HCT116 (cell line): ENCODE measurements at regions not wholly inside any gene's neighbourhood (a gene's known extent, or its start where the extent isn't known, plus 50 kb on each side); places are given as distances from the start of the nearest gene placed in this dataset.
"Not testable (repeated sequence)": the region's sequence is repeated elsewhere in the genome, so short reads cannot be mapped to it uniquely, and the experiment has no call there.

ENCODE experiments used
- ATAC-seq: fragments of 200-7000 bp; cut with Tn5 transposase; 2 replicates; pipeline ENCODE4 v1.9.1; 2020; ENCODE audit warnings: mild to moderate bottlenecking, moderate library complexity
- BruUV-seq: library from RNA; stranded (reverse); fragments of 400-500 nt; replicated peaks from 2 replicates; lab custom pipeline; 2021; lab: Mats Ljungman, UMichigan
- CTCF ChIA-PET: fragments of 300-600 bp; sonication (Branson Sonifier 250); formaldehyde crosslinking; loops from one replicate; lab custom pipeline; 2021; ENCODE audit warnings: antibody characterized with exemption; lab: Charles Lee
- POLR2A ChIA-PET: fragments of 300-600, 350-600 bp; sonication (Branson Sonifier 250); formaldehyde crosslinking; loops from one replicate; lab custom pipeline; 2021; ENCODE audit warnings: antibody characterized with exemption; lab: Charles Lee
- RAD21 ChIA-PET, 2 experiments: fragments of 300-600 bp; sonication (Branson Sonifier 250); formaldehyde crosslinking; loops; one replicate each; lab custom pipeline; 2023; ENCODE audit warnings: low total read pairs in 2 of 2; ENCODE audit not compliant: uncharacterized antibody in 2 of 2, unreplicated experiment in 2 of 2, low non-redundant PET in 1 of 2; lab: Charles Lee
- DNase-seq: peaks from one replicate; pipeline ENCODE4 v3.0.0-alpha.2; 2010; ENCODE audit warnings: low read depth, low spot score
- H2AFZ ChIP-seq: fragments of 200-600 bp; shearing (Covaris generic), sonication (generic); 2 replicates; pipeline ENCODE4 v1.6.1; 2017; ENCODE audit warnings: low read depth, mixed run types, mixed read lengths, antibody characterized with exemption, low read length; ENCODE audit not compliant: poor library complexity, severe bottlenecking
- H3K27ac ChIP-seq: 2 replicates; pipeline ENCODE4 v1.5.1; 2012; ENCODE audit warnings: low read depth, low read length
- H3K27me3 ChIP-seq: fragments of 200-600 bp; sonication (generic); 2 replicates; pipeline ENCODE4 v1.6.1; 2016; ENCODE audit warnings: mixed run types, low read length, mixed read lengths; ENCODE audit not compliant: insufficient read depth
- H3K36me3 ChIP-seq, 2 experiments: fragments of 200-500 bp in 1 of 2; fragments of 200-600 bp in 1 of 2; sonication (Bioruptor generic) in 1 of 2; sonication (generic) in 1 of 2; 2 replicates each; pipeline versions ENCODE4 v1.5.1 to v1.6.1; 2014 to 2016; ENCODE audit warnings: low read length in 2 of 2, inconsistent platforms in 1 of 2, mixed read lengths in 1 of 2, mixed run types in 1 of 2; ENCODE audit not compliant: insufficient read depth in 2 of 2, control insufficient read depth in 1 of 2
- H3K4me1 ChIP-seq, 2 experiments: fragments of 200-600 bp in 1 of 2; sonication (generic) in 1 of 2; 2 replicates each; pipeline versions ENCODE4 v1.5.1 to v1.6.1; 2012 to 2017; ENCODE audit warnings: low read length in 2 of 2, inconsistent platforms in 1 of 2, mild to moderate bottlenecking in 1 of 2, mixed read lengths in 1 of 2, mixed run types in 1 of 2, moderate library complexity in 1 of 2; ENCODE audit not compliant: insufficient read depth in 2 of 2, control insufficient read depth in 1 of 2
- H3K4me2 ChIP-seq: fragments of 200-600 bp; sonication (generic); 2 replicates; pipeline ENCODE4 v1.6.1; 2017; ENCODE audit warnings: mixed run types, low read length, mixed read lengths
- H3K4me3 ChIP-seq, 2 experiments: fragments of 200-600 bp in 1 of 2; sonication (generic) in 1 of 2; replicated peaks in 1 of 2; 2 replicates each; pipeline ENCODE4 v1.5.1; 2011 to 2016; ENCODE audit warnings: low read length in 2 of 2, control low read depth in 1 of 2, low read depth in 1 of 2, mild to moderate bottlenecking in 1 of 2, mixed read lengths in 1 of 2, mixed run types in 1 of 2
- H3K79me2 ChIP-seq: fragments of 200-600 bp; sonication (generic); 2 replicates; pipeline ENCODE4 v1.6.1; 2017; ENCODE audit warnings: mild to moderate bottlenecking, mixed run types, low read length, moderate library complexity, mixed read lengths; ENCODE audit not compliant: insufficient read depth
- H3K9ac ChIP-seq: fragments of 200-600 bp; sonication (generic); 2 replicates; pipeline ENCODE4 v1.6.1; 2016; ENCODE audit warnings: low read length, mixed read lengths
- H3K9me2 ChIP-seq: fragments of 200-600 bp; sonication (generic), shearing (Covaris generic); 2 replicates; pipeline ENCODE4 v1.6.1; 2017; ENCODE audit warnings: mixed run types, mild to moderate bottlenecking, moderate library complexity; ENCODE audit not compliant: insufficient read depth
- H3K9me3 ChIP-seq, 2 experiments: fragments of 200-500 bp in 1 of 2; fragments of 200-600 bp in 1 of 2; sonication (Bioruptor generic) in 1 of 2; sonication (generic) in 1 of 2; 2 replicates each; pipeline ENCODE4 v1.6.1; 2014 to 2017; ENCODE audit warnings: low read length in 2 of 2, mixed read lengths in 2 of 2, inconsistent platforms in 1 of 2, low read depth in 1 of 2, mild to moderate bottlenecking in 1 of 2, mixed run types in 1 of 2, moderate library complexity in 1 of 2; ENCODE audit not compliant: control insufficient read depth in 1 of 2, insufficient read depth in 1 of 2
- H4K20me1 ChIP-seq: fragments of 200-600 bp; sonication (generic), shearing (Covaris generic); 2 replicates; pipeline ENCODE4 v1.6.1; 2017; ENCODE audit warnings: mixed run types, mild to moderate bottlenecking, moderate library complexity; ENCODE audit not compliant: insufficient read depth
- CBX3 ChIP-seq: IDR thresholded peaks from 2 replicates; pipeline ENCODE4 v1.6.1; 2012; ENCODE audit warnings: low read depth
- ELF1 ChIP-seq: IDR thresholded peaks from 2 replicates; pipeline ENCODE4 v1.6.1; 2012; ENCODE audit warnings: low read depth, borderline replicate concordance
- EZH2phosphoT487 ChIP-seq: fragments of 200-600 bp; IDR thresholded peaks from 2 replicates; pipeline ENCODE4 v1.6.1; 2018; ENCODE audit warnings: antibody characterized with exemption, borderline replicate concordance
- JUND ChIP-seq: IDR thresholded peaks from 2 replicates; pipeline ENCODE4 v1.6.1; 2012
- SIN3A ChIP-seq: IDR thresholded peaks from 2 replicates; pipeline ENCODE4 v1.6.1; 2012; ENCODE audit warnings: low read depth
- SP1 ChIP-seq: IDR thresholded peaks from 2 replicates; pipeline ENCODE4 v1.6.1; 2012; ENCODE audit warnings: low read depth
- ZBTB33 ChIP-seq: IDR thresholded peaks from 2 replicates; pipeline ENCODE4 v1.6.1; 2011; ENCODE audit warnings: mild to moderate bottlenecking, low read length, moderate library complexity; ENCODE audit not compliant: insufficient replicate concordance; ENCODE audit errors: extremely low read depth
- intact Hi-C: fragments of 100-400 bp; cut with micrococcal nuclease; formaldehyde crosslinking; loops from 2 replicates; pipeline ENCODE4 v1.10.0; 2022

GRCh38 chr5:126683912-126684311 is 83.2 kb downstream of the PHAX start:
- H2AFZ ChIP-seq, result no peak overlapping the region
- no peaks in the 10 kb centered on the region for H3K4me1 ChIP-seq
- ChIA-PET POLR2A (no interaction called here), CTCF (no interaction called here), RAD21 (interaction anchor here in 1 of 2 experiments (0.7 kb wide), 1 partner anchor 15 kb away, joined by 3 read pairs; no protein-coding TSS in a partner anchor)
- no peaks in the 10 kb centered on the region for H3K27me3 ChIP-seq
- no peak overlapping the region for H3K9ac ChIP-seq
- no peaks in the 10 kb centered on the region for H3K36me3 ChIP-seq
- no peaks in the 10 kb centered on the region for H3K79me2 ChIP-seq
- intact Hi-C loops, result no loop called here
- no peak overlapping the region for H3K4me3 ChIP-seq
- TF ChIP-seq EZH2phosphoT487 (no peak), CBX3 (no peak), SP1 (no peak), SIN3A (no peak), ELF1 (no peak), JUND (no peak), ZBTB33 (no peak)
- H3K4me2 ChIP-seq, result no peak overlapping the region
- no TSS peak for BruUV-seq
- H3K9me2 ChIP-seq, result no peaks in the 10 kb centered on the region
- H3K27ac ChIP-seq, result no peak overlapping the region
- no peaks in the 10 kb centered on the region for H3K9me3 ChIP-seq
- ATAC-seq (no peak), DNase-seq (no peak)
- H4K20me1 ChIP-seq, result no peaks in the 10 kb centered on the region

- CTCF ChIA-PET, result interaction anchor here (0.6 kb wide), 1 partner anchor 89 kb away, joined by 3 read pairs; no protein-coding TSS in a partner anchor
- H3K27ac ChIP-seq, H3K79me2 ChIP-seq, DNase-seq, BruUV-seq, H3K9ac ChIP-seq, H2AFZ ChIP-seq, H3K9me3 ChIP-seq, H3K4me3 ChIP-seq, H3K4me1 ChIP-seq, H3K9me2 ChIP-seq, H3K36me3 ChIP-seq, intact Hi-C loops, H3K27me3 ChIP-seq, H4K20me1 ChIP-seq, H3K4me2 ChIP-seq, ATAC-seq: not testable (repeated sequence)
- RAD21 ChIA-PET, result interaction anchor here in 1 of 2 experiments (0.7 kb wide), 1 partner anchor 14 kb away, joined by 3 read pairs; no protein-coding TSS in a partner anchor
- POLR2A ChIA-PET, result interaction anchor here (0.6 kb wide), 1 partner anchor 543 kb away, joined by 4 read pairs; no protein-coding TSS in a partner anchor
These were observed 84.1 kb downstream of the PHAX start for GRCh38 chr5:126684656-126685442.
